Endothelial cell of umbilical vein (primary cell): ENCODE measurements at regions not wholly inside any gene's neighbourhood (a gene's known extent, or its start where the extent isn't known, plus 50 kb on each side); places are given as distances from the start of the nearest gene placed in this dataset.

ENCODE experiments used
- BruUV-seq: library from RNA; stranded (reverse); fragments of 400-500 nt; replicated peaks from 2 replicates; lab custom pipeline; 2021; lab: Mats Ljungman, UMichigan
- CTCF ChIA-PET: fragments of 300-600, 350-600 bp; sonication (Branson Sonifier 250); formaldehyde crosslinking; loops from one replicate; lab custom pipeline; 2021; ENCODE audit warnings: antibody characterized with exemption, inconsistent platforms; lab: Charles Lee
- POLR2A ChIA-PET: fragments of 300-600, 350-600 bp; sonication (Branson Sonifier 250); formaldehyde crosslinking; loops from one replicate; lab custom pipeline; 2021; ENCODE audit warnings: antibody characterized with exemption, inconsistent platforms; lab: Charles Lee
- DNase-seq: peaks from one replicate; pipeline ENCODE4 v3.0.0-alpha.2; 2011; ENCODE audit warnings: low read depth, low spot score
- FAIRE-seq: peaks from 2 replicates; lab custom pipeline; 2011; peaks lifted over from hg19 to GRCh38; lab: Jason Lieb, UNC
- H2AFZ ChIP-seq: 2 replicates; pipeline ENCODE4 v1.6.0; 2012; ENCODE audit warnings: low read depth, low read length, control low read depth, inconsistent platforms
- H3K27ac ChIP-seq: 2 replicates; pipeline ENCODE4 v1.5.1; 2011; ENCODE audit warnings: low read depth, mild to moderate bottlenecking, control low read depth, low read length, moderate library complexity; ENCODE audit not compliant: insufficient read depth
- H3K27me3 ChIP-seq, 2 experiments: 2 replicates each; pipeline versions ENCODE4 v1.6.0 to v1.6.1; 2011; ENCODE audit warnings: low read length in 2 of 2, mixed read lengths in 1 of 2; ENCODE audit not compliant: control insufficient read depth in 2 of 2, insufficient read depth in 2 of 2
- H3K36me3 ChIP-seq, 2 experiments: 2 replicates in 1 of 2; 3 replicates in 1 of 2; pipeline ENCODE4 v1.5.1; 2011; ENCODE audit warnings: low read length in 2 of 2, mild to moderate bottlenecking in 1 of 2, moderate library complexity in 1 of 2; ENCODE audit not compliant: control insufficient read depth in 2 of 2, insufficient read depth in 2 of 2; ENCODE audit errors: extremely low read depth in 1 of 2
- H3K4me1 ChIP-seq: 3 replicates; pipeline ENCODE4 v1.5.1; 2011; ENCODE audit warnings: mild to moderate bottlenecking, low read length; ENCODE audit not compliant: control insufficient read depth, insufficient read depth; ENCODE audit errors: extremely low read depth
- H3K4me2 ChIP-seq: 2 replicates; pipeline ENCODE4 v1.6.1; 2011; ENCODE audit warnings: low read length, control low read depth, mixed read lengths; ENCODE audit not compliant: insufficient read depth
- H3K4me3 ChIP-seq, 3 experiments: fragments of 200-600 bp in 1 of 3; sonication (generic), shearing (Covaris generic) in 1 of 3; replicated peaks in 1 of 3; 2 replicates each; pipeline ENCODE4 v1.5.1; 2011 to 2016; ENCODE audit warnings: control low read depth in 3 of 3, low read length in 3 of 3, mild to moderate bottlenecking in 2 of 3, inconsistent platforms in 1 of 3, low read depth in 1 of 3, moderate library complexity in 1 of 3; ENCODE audit not compliant: insufficient read depth in 1 of 3
- H3K79me2 ChIP-seq: 2 replicates; pipeline ENCODE4 v1.6.0; 2012; ENCODE audit warnings: low read length, inconsistent platforms; ENCODE audit not compliant: control insufficient read depth, insufficient read depth
- H3K9ac ChIP-seq: replicated peaks from 2 replicates; pipeline ENCODE3; 2011; ENCODE audit warnings: low read length, control low read depth; ENCODE audit not compliant: insufficient read depth; ENCODE audit errors: extremely low read depth
- H3K9me1 ChIP-seq: replicated peaks from 3 replicates; pipeline ENCODE4 v1.6.0; 2011; ENCODE audit warnings: mild to moderate bottlenecking, low read length; ENCODE audit not compliant: control insufficient read depth, insufficient read depth; ENCODE audit errors: extremely low read depth
- H3K9me3 ChIP-seq: replicated peaks from 2 replicates; pipeline ENCODE4 v1.5.1; 2012; ENCODE audit warnings: low read length, inconsistent platforms; ENCODE audit not compliant: control insufficient read depth, insufficient read depth
- H4K20me1 ChIP-seq: replicated peaks from 2 replicates; pipeline ENCODE3; 2011; ENCODE audit warnings: mild to moderate bottlenecking, low read length; ENCODE audit not compliant: control insufficient read depth, insufficient read depth; ENCODE audit errors: extremely low read depth
- CTCF ChIP-seq, 2 donors: IDR thresholded peaks; 1 replicate in 1 of 2; 2 replicates in 1 of 2; pipeline ENCODE4 v1.5.1; 2011; ENCODE audit warnings: low read length in 2 of 2, mild to moderate bottlenecking in 2 of 2, moderate library complexity in 2 of 2, control low read depth in 1 of 2, inconsistent platforms in 1 of 2, low read depth in 1 of 2; ENCODE audit not compliant: insufficient read depth in 1 of 2; ENCODE audit errors: extremely low read depth in 1 of 2
- EZH2 ChIP-seq: IDR thresholded peaks from 2 replicates; pipeline ENCODE4 v1.6.1; 2012; ENCODE audit warnings: borderline replicate concordance, low read depth, mild to moderate bottlenecking, moderate library complexity, low read length, inconsistent platforms; ENCODE audit not compliant: severe bottlenecking
- FOS ChIP-seq: IDR thresholded peaks from 2 replicates; pipeline ENCODE4 v1.6.1; 2011; ENCODE audit warnings: mild to moderate bottlenecking, low read length, moderate library complexity, borderline replicate concordance; ENCODE audit not compliant: insufficient read depth
- GATA2 ChIP-seq: IDR thresholded peaks from 2 replicates; pipeline ENCODE4 v1.7.0; 2011; ENCODE audit warnings: low read depth, mild to moderate bottlenecking, moderate library complexity, mixed read lengths, low read length; ENCODE audit not compliant: insufficient read length, insufficient read depth
- JUN ChIP-seq: IDR thresholded peaks from 2 replicates; pipeline ENCODE4 v1.6.1; 2011; ENCODE audit warnings: borderline replicate concordance, low read depth; ENCODE audit not compliant: insufficient read length, insufficient read depth
- POLR2A ChIP-seq: IDR thresholded peaks from 2 replicates; pipeline ENCODE4 v1.6.1; 2012; ENCODE audit warnings: low read depth, mild to moderate bottlenecking, control low read depth, low read length
- POLR2AphosphoS5 ChIP-seq: IDR thresholded peaks from 2 replicates; pipeline ENCODE4 v1.6.1; 2012; ENCODE audit warnings: low read depth, mild to moderate bottlenecking, control low read depth, low read length, moderate library complexity; ENCODE audit not compliant: insufficient read depth
- dilution Hi-C: fragments of 300-500 bp; cut with MboI; formaldehyde crosslinking; loops from one replicate; pipeline ENCODE4 v1.15.0; 2019; ENCODE audit warnings: low sequenced_read_pairs; ENCODE audit not compliant: extremely low pct_ligation_motif_present
- intact Hi-C: fragments of 100-400 bp; cut with micrococcal nuclease; formaldehyde crosslinking; loops from one replicate; pipeline ENCODE4 v1.10.0; 2022

DNA sequence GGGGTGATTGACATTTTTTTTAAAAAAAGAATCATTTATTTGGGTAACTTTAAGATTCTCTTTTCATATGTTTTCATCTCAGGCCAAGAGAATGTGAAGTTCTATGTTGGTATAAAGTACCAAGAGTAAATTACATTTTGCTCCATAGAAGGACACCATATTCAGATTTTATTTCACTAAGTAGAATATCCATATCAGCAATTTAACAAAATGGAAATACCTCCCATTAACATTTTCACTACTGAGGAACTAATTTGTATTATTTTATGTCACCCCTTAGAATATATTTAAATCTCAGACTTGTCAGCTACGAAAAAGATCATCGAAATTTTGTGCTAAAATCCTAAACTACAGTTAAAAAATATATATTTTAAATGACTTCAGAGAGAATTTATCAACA, 274.3 kb downstream of the SEMA3D start:
- no peak overlapping the region for H2AFZ ChIP-seq
- no peaks in the 10 kb centered on the region for H4K20me1 ChIP-seq
- no peak overlapping the region for H3K27ac ChIP-seq
- H3K9me3 ChIP-seq = no peaks in the 10 kb centered on the region
- H3K9me1 ChIP-seq = no peaks in the 10 kb centered on the region
- H3K36me3 ChIP-seq = no peaks in the 10 kb centered on the region
- H3K79me2 ChIP-seq = no peaks in the 10 kb centered on the region
- dilution Hi-C loops (no loop called here), intact Hi-C loops (no loop called here)
- H3K4me3 ChIP-seq = no peak overlapping the region
- no peak for TF ChIP-seq FOS
- no peak for TF ChIP-seq EZH2
- CTCF ChIA-PET = no interaction called here
- POLR2A ChIA-PET = no interaction called here
- no TSS peak for BruUV-seq
- DNase-seq (no peak), FAIRE-seq (no peak)
- no peaks in the 10 kb centered on the region for H3K27me3 ChIP-seq
- H3K4me1 ChIP-seq = no peaks in the 10 kb centered on the region
- H3K9ac ChIP-seq = no peak overlapping the region
- no peak overlapping the region for H3K4me2 ChIP-seq

GRCh38 chr7:84912018-84912417, 274.8 kb downstream of the SEMA3D start:
- H3K4me1 ChIP-seq = no peaks in the 10 kb centered on the region
- no peak overlapping the region for H3K9ac ChIP-seq
- H3K9me1 ChIP-seq = no peaks in the 10 kb centered on the region
- H4K20me1 ChIP-seq = no peaks in the 10 kb centered on the region
- no TSS peak for BruUV-seq
- dilution Hi-C loops (no loop called here), intact Hi-C loops (no loop called here)
- ChIA-PET CTCF (no interaction called here), POLR2A (no interaction called here)
- DNase-seq (no peak), FAIRE-seq (no peak)
- H2AFZ ChIP-seq = no peak overlapping the region
- no peak overlapping the region for H3K4me3 ChIP-seq
- H3K27me3 ChIP-seq = no peaks in the 10 kb centered on the region
- H3K79me2 ChIP-seq = no peaks in the 10 kb centered on the region
- H3K9me3 ChIP-seq = no peaks in the 10 kb centered on the region
- TF ChIP-seq POLR2A = no peak
- TF ChIP-seq POLR2AphosphoS5 = no peak
- no peak for TF ChIP-seq GATA2
- no peak for TF ChIP-seq FOS
- TF ChIP-seq JUN = no peak
- no peak for TF ChIP-seq EZH2
- no peak for TF ChIP-seq CTCF (IDR thresholded peaks at IDR 0.05; ENCODE audit: extremely low read depth in 1 of 2, insufficient read depth in 1 of 2, low read depth in 1 of 2, low read length in 2 of 2)
- no peak overlapping the region for H3K27ac ChIP-seq
- H3K36me3 ChIP-seq = no peaks in the 10 kb centered on the region
- H3K4me2 ChIP-seq = no peak overlapping the region
